SU-DHL-6 (cell line): ENCODE measurements at regions not wholly inside any gene's neighbourhood (a gene's known extent, or its start where the extent isn't known, plus 50 kb on each side); places are given as distances from the start of the nearest gene placed in this dataset.

Experiments used
- H2AFZ ChIP-seq: fragments of 200-600 bp; sonication (generic); 2 replicates; pipeline ENCODE4 v1.6.1; 2014; ENCODE audit warnings: low read depth, mild to moderate bottlenecking, moderate library complexity, mixed read lengths, antibody characterized with exemption, low read length; ENCODE audit not compliant: severe bottlenecking
- H3F3A ChIP-seq: fragments of 200-600 bp; shearing (Covaris generic); 2 replicates; pipeline ENCODE4 v1.6.0; 2016; ENCODE audit warnings: antibody characterized with exemption, mild to moderate bottlenecking; ENCODE audit not compliant: insufficient read depth
- H3K27ac ChIP-seq: fragments of 200-600 bp; sonication (generic); 2 replicates; pipeline ENCODE4 v1.5.1; 2016; ENCODE audit warnings: low read depth, mild to moderate bottlenecking, low read length, moderate library complexity, mixed read lengths
- H3K27me3 ChIP-seq: fragments of 200-600 bp; sonication (generic), shearing (Covaris generic); 2 replicates; pipeline ENCODE4 v1.6.0; 2014; ENCODE audit warnings: mild to moderate bottlenecking, low read length
- H3K36me3 ChIP-seq: fragments of 200-600 bp; sonication (generic); 2 replicates; pipeline ENCODE4 v1.6.1; 2014; ENCODE audit warnings: mild to moderate bottlenecking, low read length, mixed read lengths
- H3K4me2 ChIP-seq: fragments of 300-600, 200-600 bp; shearing (Covaris generic), sonication (generic); 2 replicates; pipeline ENCODE4 v1.6.0; 2014; ENCODE audit warnings: low read length, low read depth, mild to moderate bottlenecking; ENCODE audit not compliant: poor library complexity, severe bottlenecking
- H3K4me3 ChIP-seq: fragments of 200-600 bp; sonication (generic); 2 replicates; pipeline ENCODE4 v1.5.1; 2014; ENCODE audit warnings: antibody characterized with exemption, low read length, mild to moderate bottlenecking, mixed read lengths; ENCODE audit not compliant: insufficient read depth, poor library complexity, severe bottlenecking
- H3K79me2 ChIP-seq: fragments of 200-600 bp; sonication (generic); 2 replicates; pipeline ENCODE4 v1.6.1; 2014; ENCODE audit warnings: mild to moderate bottlenecking, low read length, moderate library complexity; ENCODE audit not compliant: insufficient read depth
- H3K9ac ChIP-seq: fragments of 200-600 bp; sonication (generic); 2 replicates; pipeline ENCODE4 v1.7.0; 2014; ENCODE audit warnings: mild to moderate bottlenecking, low read length
- H3K9me2 ChIP-seq: fragments of 200-600 bp; sonication (generic); replicated peaks from 2 replicates; pipeline ENCODE4 v1.6.1; 2014; ENCODE audit warnings: low read length; ENCODE audit not compliant: insufficient read depth
- H3K9me3 ChIP-seq: fragments of 200-600 bp; sonication (generic); 2 replicates; pipeline ENCODE4 v1.6.1; 2014; ENCODE audit warnings: low read length, mixed read lengths; ENCODE audit not compliant: insufficient read depth
- H4K20me1 ChIP-seq: fragments of 200-600 bp; sonication (generic); 2 replicates; pipeline ENCODE4 v1.6.1; 2014; ENCODE audit warnings: low read depth, mild to moderate bottlenecking, antibody characterized with exemption, low read length, moderate library complexity, mixed read lengths
- EZH2phosphoT487 ChIP-seq: fragments of 200-600 bp; sonication (generic), shearing (Covaris generic); conservative IDR thresholded peaks from 2 replicates; pipeline ENCODE4 v1.6.1; 2018; ENCODE audit warnings: mild to moderate bottlenecking, antibody characterized with exemption, low read length, moderate library complexity, mixed read lengths
- TF ChIP-seq, protein P1 (sequence below): fragments of 200-600 bp; sonication (generic); IDR thresholded peaks from one replicate; pipeline ENCODE4 v1.5.1; 2017; ENCODE audit warnings: antibody characterized with exemption, mild to moderate bottlenecking, low read length, moderate library complexity; ENCODE audit not compliant: insufficient read depth, poor library complexity, severe bottlenecking

DNA sequence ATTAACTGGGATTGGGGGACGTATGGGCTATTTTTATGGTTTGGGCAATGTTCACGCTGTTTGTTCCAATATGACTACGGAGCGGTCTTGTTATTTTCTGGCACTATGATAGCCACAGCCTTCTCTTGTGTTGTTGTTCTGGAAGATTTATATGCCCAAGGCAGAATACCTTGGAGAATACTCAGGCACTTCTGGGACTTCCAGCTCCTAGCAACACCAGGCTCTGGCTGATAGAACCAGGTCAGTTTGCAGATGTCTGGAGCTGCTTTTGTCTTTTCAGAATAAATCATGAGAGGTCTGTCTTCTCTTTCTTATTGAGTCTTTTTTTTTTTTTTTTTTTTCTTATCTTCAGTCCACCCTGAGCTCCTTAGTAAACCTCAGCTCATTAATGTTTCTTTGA lies 262.5 kb downstream of the MED10 start:
- H3K27me3 ChIP-seq = no peaks in the 10 kb centered on the region
- H3K9ac ChIP-seq = no peak overlapping the region
- H3F3A ChIP-seq = no peaks in the 10 kb centered on the region
- H3K4me2 ChIP-seq = no peak overlapping the region
- no peak overlapping the region for H3K4me3 ChIP-seq
- no peak overlapping the region for H2AFZ ChIP-seq
- H3K36me3 ChIP-seq = no peaks in the 10 kb centered on the region
- H3K9me2 ChIP-seq = no peaks in the 10 kb centered on the region
- TF ChIP-seq EZH2phosphoT487 = no peak
- TF ChIP-seq, protein P1, sequence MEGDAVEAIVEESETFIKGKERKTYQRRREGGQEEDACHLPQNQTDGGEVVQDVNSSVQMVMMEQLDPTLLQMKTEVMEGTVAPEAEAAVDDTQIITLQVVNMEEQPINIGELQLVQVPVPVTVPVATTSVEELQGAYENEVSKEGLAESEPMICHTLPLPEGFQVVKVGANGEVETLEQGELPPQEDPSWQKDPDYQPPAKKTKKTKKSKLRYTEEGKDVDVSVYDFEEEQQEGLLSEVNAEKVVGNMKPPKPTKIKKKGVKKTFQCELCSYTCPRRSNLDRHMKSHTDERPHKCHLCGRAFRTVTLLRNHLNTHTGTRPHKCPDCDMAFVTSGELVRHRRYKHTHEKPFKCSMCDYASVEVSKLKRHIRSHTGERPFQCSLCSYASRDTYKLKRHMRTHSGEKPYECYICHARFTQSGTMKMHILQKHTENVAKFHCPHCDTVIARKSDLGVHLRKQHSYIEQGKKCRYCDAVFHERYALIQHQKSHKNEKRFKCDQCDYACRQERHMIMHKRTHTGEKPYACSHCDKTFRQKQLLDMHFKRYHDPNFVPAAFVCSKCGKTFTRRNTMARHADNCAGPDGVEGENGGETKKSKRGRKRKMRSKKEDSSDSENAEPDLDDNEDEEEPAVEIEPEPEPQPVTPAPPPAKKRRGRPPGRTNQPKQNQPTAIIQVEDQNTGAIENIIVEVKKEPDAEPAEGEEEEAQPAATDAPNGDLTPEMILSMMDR = no peak
- no peaks in the 10 kb centered on the region for H4K20me1 ChIP-seq
- no peaks in the 10 kb centered on the region for H3K9me3 ChIP-seq
- H3K79me2 ChIP-seq = no peaks in the 10 kb centered on the region
- no peak overlapping the region for H3K27ac ChIP-seq

DNA sequence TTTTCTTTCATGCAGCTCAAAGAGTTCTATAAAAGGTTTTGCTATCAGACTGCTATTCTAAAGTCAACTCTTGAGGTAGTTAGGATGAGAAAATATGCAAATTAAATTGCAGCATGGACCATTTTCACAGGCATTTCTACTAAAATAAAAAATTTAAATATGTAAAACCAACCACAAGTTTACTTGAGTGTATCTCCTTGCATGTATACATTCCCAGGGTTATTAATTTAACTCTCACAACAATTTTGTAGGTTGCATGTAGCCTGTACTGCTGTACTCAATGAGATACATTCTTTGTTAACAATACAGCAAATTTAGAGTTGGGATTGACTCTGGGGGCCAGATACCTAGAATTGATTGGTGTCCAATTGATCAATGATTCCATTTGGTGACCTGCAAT lies 265.8 kb downstream of the MED10 start:
- no peak overlapping the region for H2AFZ ChIP-seq

DNA sequence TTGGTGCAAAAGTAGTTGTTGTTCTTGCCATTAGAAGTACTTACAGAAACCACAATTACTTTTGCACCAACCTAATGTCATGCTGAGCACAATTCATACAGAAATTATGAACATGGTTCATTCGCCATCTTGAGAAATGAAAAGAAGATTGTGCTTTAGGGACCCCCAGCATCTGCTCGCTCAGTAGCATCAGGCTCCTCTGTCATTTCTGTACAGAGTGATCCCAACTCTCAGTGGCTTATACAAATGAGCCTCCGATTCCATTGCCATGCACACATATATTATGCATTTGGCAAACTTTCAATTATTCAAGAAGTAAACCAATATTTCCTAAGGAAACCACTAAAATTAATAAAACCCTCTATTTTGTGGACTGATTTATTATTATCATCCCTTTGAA lies 266.2 kb downstream of the MED10 start:
- no peaks in the 10 kb centered on the region for H4K20me1 ChIP-seq
- no peaks in the 10 kb centered on the region for H3F3A ChIP-seq
- H3K9me2 ChIP-seq = no peaks in the 10 kb centered on the region
- H3K27me3 ChIP-seq = no peaks in the 10 kb centered on the region
- TF ChIP-seq, protein P1 = no peak
- TF ChIP-seq EZH2phosphoT487 = no peak
- H3K9ac ChIP-seq = no peak overlapping the region
- H3K9me3 ChIP-seq = no peaks in the 10 kb centered on the region
- H3K4me3 ChIP-seq = no peak overlapping the region
- no peaks in the 10 kb centered on the region for H3K36me3 ChIP-seq
- H3K79me2 ChIP-seq = no peaks in the 10 kb centered on the region
- no peak overlapping the region for H2AFZ ChIP-seq
- no peak overlapping the region for H3K27ac ChIP-seq
- H3K4me2 ChIP-seq = no peak overlapping the region

More for the DNA sequence above, 265.8 kb downstream of the MED10 start:
- Histone ChIP-seq H3K9ac (no peak overlapping the region), H3K79me2 (no peaks in the 10 kb centered on the region), H3K27ac (no peak overlapping the region), H3F3A (no peaks in the 10 kb centered on the region), H3K27me3 (no peaks in the 10 kb centered on the region), H3K4me2 (no peak overlapping the region), H3K36me3 (no peaks in the 10 kb centered on the region), H3K9me3 (no peaks in the 10 kb centered on the region), H4K20me1 (no peaks in the 10 kb centered on the region), H3K9me2 (no peaks in the 10 kb centered on the region), H3K4me3 (no peak overlapping the region)
- no peak for TF ChIP-seq EZH2phosphoT487

DNA sequence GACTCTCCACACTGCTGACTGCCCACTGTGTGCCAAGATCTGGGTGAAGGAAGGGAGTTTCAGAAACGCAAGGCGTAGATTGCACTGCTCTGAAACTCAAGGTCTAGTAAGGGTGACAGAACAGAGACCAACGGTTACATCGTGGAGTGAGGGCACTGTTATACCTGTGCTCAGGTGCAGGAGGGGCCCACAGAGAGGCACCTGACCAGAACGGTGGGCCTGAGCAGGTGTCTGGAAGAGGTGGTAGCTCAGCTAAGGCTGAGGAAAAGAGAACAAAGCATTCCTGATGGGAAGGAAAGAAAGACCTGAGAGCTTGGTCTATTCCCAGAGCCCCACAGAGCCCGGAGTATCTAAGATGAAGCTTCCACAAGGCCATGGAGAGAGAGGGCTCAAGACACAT lies 267.2 kb downstream of the MED10 start:
- H3K4me2 ChIP-seq = no peak overlapping the region
- no peaks in the 10 kb centered on the region for H3F3A ChIP-seq
- no peaks in the 10 kb centered on the region for H3K9me3 ChIP-seq
- H3K27ac ChIP-seq = no peak overlapping the region
- no peaks in the 10 kb centered on the region for H3K36me3 ChIP-seq
- no peak overlapping the region for H3K9ac ChIP-seq
- H3K4me3 ChIP-seq = no peak overlapping the region
- TF ChIP-seq, protein P1 = no peak
- TF ChIP-seq EZH2phosphoT487 = no peak
- no peaks in the 10 kb centered on the region for H4K20me1 ChIP-seq
- H3K79me2 ChIP-seq = no peaks in the 10 kb centered on the region
- H3K9me2 ChIP-seq = no peaks in the 10 kb centered on the region
- H2AFZ ChIP-seq = no peak overlapping the region
- H3K27me3 ChIP-seq = no peaks in the 10 kb centered on the region
